Stimulated activated CD4-positive, alpha-beta T cell treated with anti-CD3 and anti-CD28 coated beads, Interleukin-2, amount 100 ng/mL, for 4 hours (primary cell): ENCODE measurements at regions not wholly inside any gene's neighbourhood (a gene's known extent, or its start where the extent isn't known, plus 50 kb on each side); places are given as distances from the start of the nearest gene placed in this dataset.
"Not testable (repeated sequence)": the region's sequence is repeated elsewhere in the genome, so short reads cannot be mapped to it uniquely, and the experiment has no call there.

Source experiments
- DNase-seq: peaks from one replicate; pipeline ENCODE4 v3.0.0-alpha.2; 2020; ENCODE audit warnings: low read depth

DNA sequence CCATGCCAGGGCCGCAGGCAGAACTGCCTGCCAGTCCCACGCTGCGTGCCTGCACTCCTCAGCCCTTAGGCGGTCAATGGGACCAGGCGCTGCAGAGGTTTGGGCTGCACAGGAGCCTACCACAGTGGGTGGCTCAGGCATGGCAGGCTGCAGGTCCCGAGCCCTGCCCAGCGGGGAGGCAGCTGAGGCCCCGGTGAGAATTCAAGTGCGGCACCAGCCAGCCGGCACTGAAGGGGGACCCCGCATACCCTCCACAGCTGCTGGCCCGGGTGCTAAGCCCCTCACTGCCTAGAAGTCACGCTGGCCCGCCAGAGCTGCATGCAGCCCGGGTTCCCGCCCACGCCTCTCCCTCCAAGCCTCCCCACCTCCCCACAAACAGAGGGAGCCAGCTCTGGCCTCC lies 302.5 kb upstream of the UGT8 start:
- DNase-seq = no peak

GRCh38 chr4:114302472-114302871 lies 296.1 kb upstream of the UGT8 start:
- no peak for DNase-seq

GRCh38 chr4:114304046-114304445 lies 294.6 kb upstream of the UGT8 start:
- DNase-seq = no peak

DNA sequence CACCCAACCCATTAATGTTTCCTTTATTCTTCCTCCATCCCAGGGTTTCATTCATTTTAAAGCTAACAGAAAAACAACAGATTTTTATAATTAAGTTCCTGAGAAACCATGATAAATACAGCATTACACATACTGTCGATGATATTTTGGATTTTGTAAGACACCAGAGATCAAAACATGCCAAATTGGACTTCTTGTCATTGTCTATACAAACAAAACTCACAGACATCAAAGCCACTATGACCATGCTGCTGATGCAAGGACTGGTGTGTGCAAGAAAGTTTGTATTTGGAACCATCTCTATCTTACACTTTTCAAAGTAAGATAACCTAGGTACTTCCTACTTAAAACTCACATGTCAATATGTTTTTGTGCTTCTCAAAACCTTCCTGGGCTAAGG lies 294.0 kb upstream of the UGT8 start:
- DNase-seq = no peak

GRCh38 chr4:114306946-114307345 lies 291.7 kb upstream of the UGT8 start:
- no peak for DNase-seq

DNA sequence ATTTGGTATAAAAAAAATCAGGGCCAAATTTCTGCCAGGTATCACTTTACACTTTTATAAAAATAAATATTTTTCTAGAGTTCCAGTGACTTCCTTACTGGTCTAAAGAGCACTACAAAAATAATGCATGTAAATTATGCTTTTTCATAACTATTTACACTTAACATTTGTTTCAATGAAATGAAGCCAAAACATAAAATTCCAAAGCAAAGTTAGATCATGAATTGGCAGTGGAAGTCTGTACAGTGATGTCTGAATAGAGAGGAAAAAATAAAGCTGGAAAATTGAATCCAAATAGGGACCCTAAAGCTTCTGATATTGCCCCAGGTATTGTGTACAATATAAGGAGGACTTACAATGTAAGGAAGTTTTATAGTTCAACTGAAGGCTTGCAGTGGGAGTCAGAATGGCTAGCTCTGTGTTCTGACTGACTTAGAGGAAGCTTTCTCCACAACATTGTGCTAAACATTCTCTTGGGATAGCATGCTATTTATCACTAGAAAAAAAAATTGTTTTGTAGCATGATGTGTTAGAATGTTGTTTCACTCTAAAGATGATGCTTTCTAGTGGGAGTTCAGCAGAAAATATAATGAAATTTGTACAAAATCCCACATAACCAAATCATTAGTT lies 288.2 kb upstream of the UGT8 start:
- no peak for DNase-seq

- DNase-seq = no peak
Measured at GRCh38 chr4:114311787-114312186, 286.8 kb upstream of the UGT8 start.

GRCh38 chr4:114312338-114312737 lies 286.3 kb upstream of the UGT8 start:
- DNase-seq = no peak

GRCh38 chr4:114316789-114317188 lies 281.8 kb upstream of the UGT8 start:
- DNase-seq = no peak

DNA sequence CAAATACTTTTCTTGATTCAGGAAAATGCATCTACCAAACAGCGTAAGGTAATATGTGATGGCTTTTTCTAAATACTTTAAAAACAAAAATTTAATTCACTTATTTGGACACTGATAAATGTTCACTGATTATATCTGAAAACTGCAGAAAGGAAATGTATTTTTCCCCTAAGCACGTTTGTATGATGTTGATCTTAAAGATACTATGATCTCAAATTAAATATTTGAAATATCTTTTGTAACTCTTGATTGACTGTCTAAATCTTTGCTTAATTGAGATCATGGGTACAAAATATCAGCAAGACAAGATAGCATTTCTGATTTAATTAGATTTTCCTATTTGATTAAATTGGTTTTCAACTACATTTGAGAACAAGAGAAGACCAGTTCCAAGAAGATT lies 281.0 kb upstream of the UGT8 start:
- no peak for DNase-seq

- no peak for DNase-seq
Measured at GRCh38 chr4:114318309-114318708, 280.3 kb upstream of the UGT8 start.

DNA sequence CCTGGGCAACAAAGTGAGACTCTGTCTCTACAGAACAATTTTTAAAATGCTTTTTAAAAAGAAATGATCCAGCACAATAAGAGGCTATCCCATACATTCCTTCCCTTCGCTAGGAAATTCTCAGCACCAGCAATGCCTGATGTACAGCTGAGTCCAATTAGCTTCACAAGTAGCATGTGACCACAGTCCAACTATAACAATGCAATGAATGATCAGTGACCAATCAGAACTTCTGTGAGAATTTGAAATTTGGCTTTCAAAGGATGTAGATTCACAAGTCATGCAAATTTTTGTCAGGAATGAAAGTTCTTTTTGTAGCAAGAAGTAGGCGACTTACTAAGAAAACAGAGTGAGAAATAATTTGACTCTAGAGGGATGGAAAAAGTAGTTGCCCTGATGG lies 278.5 kb upstream of the UGT8 start:
- DNase-seq = no peak

DNA sequence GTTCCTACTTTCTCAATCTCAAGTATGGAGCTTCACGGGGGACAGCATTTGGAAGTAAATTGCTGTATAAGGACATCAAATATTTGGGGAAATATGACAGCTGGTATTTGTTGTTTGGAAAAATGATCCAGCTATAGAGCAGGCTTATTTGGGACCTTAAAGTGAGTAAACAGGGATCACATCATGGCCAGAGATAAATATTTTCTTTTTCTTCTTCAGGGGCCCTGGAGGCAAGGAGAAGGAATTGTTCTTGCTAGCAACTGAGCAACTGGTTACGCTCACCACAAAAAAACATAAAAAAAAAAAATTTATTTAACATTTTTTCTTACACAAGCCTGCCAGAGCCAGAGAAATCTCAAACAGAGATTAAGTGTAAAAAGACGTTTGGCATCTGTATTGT lies 277.2 kb upstream of the UGT8 start:
- DNase-seq = no peak

- no peak for DNase-seq
Measured at GRCh38 chr4:114323841-114324240, 274.8 kb upstream of the UGT8 start.

GRCh38 chr4:114326358-114326757 lies 272.2 kb upstream of the UGT8 start:
- DNase-seq = no peak

DNA sequence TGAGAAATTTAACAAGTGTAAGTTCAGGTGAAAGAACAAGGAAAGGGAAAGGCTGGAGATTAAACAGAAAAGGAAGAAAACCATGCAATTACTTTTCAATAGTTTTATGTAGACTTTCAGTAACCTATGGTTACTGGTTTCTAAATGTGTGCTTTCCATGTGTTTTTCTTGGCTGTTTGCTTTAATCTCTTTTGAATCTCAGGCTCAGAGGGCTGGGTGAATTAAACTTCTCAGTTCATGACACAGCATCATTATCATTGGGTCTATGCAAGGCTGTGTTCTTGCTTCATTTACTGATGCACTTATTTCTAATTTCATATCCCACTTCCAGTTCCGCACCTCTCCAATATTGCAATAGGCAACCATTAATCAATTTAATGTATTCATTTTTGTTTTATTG lies 266.5 kb upstream of the UGT8 start:
- DNase-seq = no peak

GRCh38 chr4:114334363-114334762 lies 264.2 kb upstream of the UGT8 start:
- not testable (repeated sequence) for DNase-seq

DNA sequence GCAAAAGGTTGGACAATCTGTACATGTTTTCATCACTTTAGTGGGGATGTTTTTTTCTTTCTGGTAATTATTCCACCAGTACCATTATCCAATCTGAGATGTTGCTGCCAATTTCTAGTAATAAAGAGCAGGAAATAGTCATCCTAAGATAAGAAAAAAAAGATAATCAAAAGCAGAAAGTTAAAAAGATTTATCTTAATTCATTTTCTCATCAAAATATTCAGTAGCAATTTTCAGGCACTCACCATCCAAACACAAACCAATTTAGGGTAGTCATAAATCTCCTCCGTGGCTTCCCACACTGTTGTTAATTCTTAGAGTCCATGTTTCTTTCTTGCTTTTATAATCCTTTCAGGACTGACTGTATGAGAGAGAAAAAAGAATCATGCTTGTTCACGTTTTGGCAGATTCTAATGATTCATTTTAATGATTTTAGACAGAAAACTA lies 263.7 kb upstream of the UGT8 start:
- DNase-seq = no peak

GRCh38 chr4:114335339-114335738 lies 263.3 kb upstream of the UGT8 start:
- no peak for DNase-seq

DNA sequence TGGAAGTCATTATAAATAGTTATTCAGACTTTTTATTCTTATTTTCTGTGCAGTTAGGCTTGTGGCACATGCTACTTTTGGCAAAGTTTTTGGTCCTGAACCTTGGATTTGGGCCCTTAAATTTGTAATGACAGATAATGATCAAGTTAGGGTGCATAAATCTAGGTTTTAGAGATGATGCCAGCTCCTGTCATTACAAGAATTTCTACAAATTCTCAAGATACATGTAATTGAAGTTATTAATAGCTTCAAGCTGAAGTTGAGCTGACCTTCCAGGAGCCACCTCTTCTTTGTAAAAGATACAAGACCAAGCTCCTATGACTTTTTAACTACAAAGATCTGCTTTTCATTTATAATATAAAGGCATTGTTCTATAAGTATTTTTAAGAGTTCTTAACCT lies 255.6 kb upstream of the UGT8 start:
- DNase-seq = no peak

- no peak for DNase-seq
Measured at GRCh38 chr4:114349543-114350175, 248.9 kb upstream of the UGT8 start.

DNA sequence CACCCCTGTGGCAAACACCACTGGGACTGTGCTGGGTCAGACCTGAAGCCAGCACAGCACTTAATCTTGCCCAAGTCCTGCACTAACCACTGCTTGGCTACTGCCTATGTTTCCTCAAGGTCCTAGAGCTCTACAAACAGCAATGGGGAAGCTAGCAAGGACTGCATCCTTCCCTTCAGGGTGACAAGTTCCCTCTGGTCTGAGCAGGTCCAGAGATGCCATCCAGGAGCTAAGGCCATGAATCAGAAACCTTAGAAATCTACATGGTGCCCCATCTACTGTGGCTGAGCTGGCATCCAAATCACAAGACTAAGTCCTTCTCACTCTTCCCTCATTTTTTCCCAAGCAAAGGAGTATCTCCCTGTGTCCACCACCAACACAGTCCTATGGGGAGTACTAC lies 239.7 kb upstream of the UGT8 start:
- DNase-seq = no peak

- DNase-seq = no peak
Measured at GRCh38 chr4:114361249-114361648, 237.4 kb upstream of the UGT8 start.

DNA sequence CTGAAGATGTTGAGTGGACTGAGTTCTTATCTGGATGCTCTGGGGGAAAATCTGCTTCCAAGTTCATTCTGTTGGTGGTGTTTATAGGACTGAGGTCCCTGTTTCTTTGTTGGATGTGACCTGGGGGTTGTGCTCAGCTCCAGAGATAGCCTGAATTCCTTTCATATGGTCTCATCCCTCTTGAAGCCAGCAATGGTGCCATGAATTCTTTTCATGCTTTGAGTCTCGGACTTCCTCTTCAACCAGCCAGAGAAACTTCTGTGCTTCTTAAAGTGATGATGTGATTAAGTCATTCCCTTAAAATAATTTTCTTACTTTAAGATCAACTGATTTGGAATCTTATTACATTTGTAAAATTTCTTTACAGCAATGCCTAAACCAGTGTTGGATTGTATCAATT lies 233.8 kb upstream of the UGT8 start:
- DNase-seq = no peak
